ENCODE measurements at regions not wholly inside any gene's neighbourhood (a gene's known extent, or its start where the extent isn't known, plus 50 kb on each side); places are given as distances from the start of the nearest gene placed in this dataset.

GRCh38 chr21:15190837-15191236 is 126.0 kb upstream of the NRIP1 start:
- intact Hi-C loops (cut with DNase I, micrococcal nuclease): no loop called here
- Mint-ChIP-seq H3K27ac (no peak overlapping the region), H3K27me3 (no peaks in the 10 kb centered on the region), H3K4me1 (no peaks in the 10 kb centered on the region), H3K4me3 (no peak overlapping the region), H3K9me3 (ENCODE audit: low read depth) (no peaks in the 10 kb centered on the region), H3K36me3 (ENCODE audit: low read depth) (no peaks in the 10 kb centered on the region)
- no peak for ATAC-seq
- DNase-seq: no peak
- CTCF ChIA-PET: no interaction called here
- POLR2A ChIA-PET: no interaction called here

- Mint-ChIP-seq H3K36me3 (ENCODE audit: low read depth) (no peaks in the 10 kb centered on the region), H3K27ac (no peak overlapping the region), H3K9me3 (ENCODE audit: low read depth) (no peaks in the 10 kb centered on the region), H3K27me3 (no peaks in the 10 kb centered on the region), H3K4me1 (no peaks in the 10 kb centered on the region), H3K4me3 (no peak overlapping the region)
- intact Hi-C loops (cut with DNase I, micrococcal nuclease): no loop called here
- ATAC-seq (no peak), DNase-seq (no peak)
- CTCF ChIA-PET: no interaction called here
- POLR2A ChIA-PET: no interaction called here
Observed at GRCh38 chr21:15191342-15191741, 126.5 kb upstream of the NRIP1 start.

- CTCF ChIA-PET: no interaction called here
- no peak overlapping the region for H3K27ac Mint-ChIP-seq
- intact Hi-C loops (cut with DNase I, micrococcal nuclease): no loop called here
Observed at GRCh38 chr21:15192243-15192642, 127.4 kb upstream of the NRIP1 start.

GRCh38 chr21:15193937-15194336 is 129.1 kb upstream of the NRIP1 start:
- CTCF ChIA-PET: no interaction called here
- Mint-ChIP-seq H3K27ac (no peak overlapping the region), H3K36me3 (ENCODE audit: low read depth) (no peaks in the 10 kb centered on the region), H3K4me3 (no peak overlapping the region), H3K4me1 (no peaks in the 10 kb centered on the region), H3K27me3 (no peaks in the 10 kb centered on the region), H3K9me3 (ENCODE audit: low read depth) (no peaks in the 10 kb centered on the region)
- intact Hi-C loops (cut with DNase I, micrococcal nuclease): no loop called here
- ATAC-seq (no peak), DNase-seq (no peak)
- POLR2A ChIA-PET: no interaction called here

More at GRCh38 chr21:15192243-15192642, 127.4 kb upstream of the NRIP1 start:
- Mint-ChIP-seq H3K4me1 (no peaks in the 10 kb centered on the region), H3K4me3 (no peak overlapping the region), H3K9me3 (ENCODE audit: low read depth) (no peaks in the 10 kb centered on the region), H3K36me3 (ENCODE audit: low read depth) (no peaks in the 10 kb centered on the region), H3K27me3 (no peaks in the 10 kb centered on the region)
- no peak for ATAC-seq
- no peak for DNase-seq
- POLR2A ChIA-PET: no interaction called here

- intact Hi-C loops (cut with DNase I, micrococcal nuclease): no loop called here
- Mint-ChIP-seq H3K9me3 (ENCODE audit: low read depth) (no peaks in the 10 kb centered on the region), H3K27ac (no peak overlapping the region), H3K27me3 (no peaks in the 10 kb centered on the region), H3K4me3 (no peak overlapping the region), H3K36me3 (ENCODE audit: low read depth) (no peaks in the 10 kb centered on the region), H3K4me1 (no peaks in the 10 kb centered on the region)
- ATAC-seq: no peak
- no peak for DNase-seq
- POLR2A ChIA-PET: interaction anchor here (0.6 kb wide), 1 partner anchor 97 kb away, joined by 4 read pairs; no protein-coding TSS in a partner anchor
- CTCF ChIA-PET: interaction anchor here (0.6 kb wide), 1 partner anchor 288 kb away, joined by 4 read pairs; no protein-coding TSS in a partner anchor
Observed at GRCh38 chr21:15195104-15195503, 130.3 kb upstream of the NRIP1 start.

- intact Hi-C loops (cut with DNase I, micrococcal nuclease): no loop called here
- Mint-ChIP-seq H3K27me3 (no peaks in the 10 kb centered on the region), H3K4me1 (no peaks in the 10 kb centered on the region), H3K36me3 (ENCODE audit: low read depth) (no peaks in the 10 kb centered on the region), H3K27ac (no peak overlapping the region), H3K4me3 (no peak overlapping the region), H3K9me3 (ENCODE audit: low read depth) (no peaks in the 10 kb centered on the region)
- DNase-seq (no peak), ATAC-seq (no peak)
- ChIA-PET POLR2A (no interaction called here), CTCF (no interaction called here)
Observed at GRCh38 chr21:15195768-15196167, 131.0 kb upstream of the NRIP1 start.

- POLR2A ChIA-PET: no interaction called here
- intact Hi-C loops (cut with DNase I, micrococcal nuclease): no loop called here
- ATAC-seq (no peak), DNase-seq (no peak)
- Mint-ChIP-seq H3K9me3 (ENCODE audit: low read depth) (no peaks in the 10 kb centered on the region), H3K4me1 (no peaks in the 10 kb centered on the region), H3K36me3 (ENCODE audit: low read depth) (no peaks in the 10 kb centered on the region), H3K27ac (no peak overlapping the region), H3K27me3 (no peaks in the 10 kb centered on the region), H3K4me3 (no peak overlapping the region)
- CTCF ChIA-PET: no interaction called here
Observed at GRCh38 chr21:15197696-15198095, 132.9 kb upstream of the NRIP1 start.

- no peak for DNase-seq
- Mint-ChIP-seq H3K27ac (no peak overlapping the region), H3K9me3 (ENCODE audit: low read depth) (no peaks in the 10 kb centered on the region), H3K36me3 (ENCODE audit: low read depth) (no peaks in the 10 kb centered on the region), H3K27me3 (no peaks in the 10 kb centered on the region), H3K4me3 (no peak overlapping the region), H3K4me1 (no peaks in the 10 kb centered on the region)
- intact Hi-C loops (cut with DNase I, micrococcal nuclease): no loop called here
- no peak for ATAC-seq
- POLR2A ChIA-PET: no interaction called here
- CTCF ChIA-PET: no interaction called here
Observed at GRCh38 chr21:15199414-15200383, 134.9 kb upstream of the NRIP1 start.

- H3K4me1 Mint-ChIP-seq: no peaks in the 10 kb centered on the region
- ChIA-PET POLR2A (no interaction called here), CTCF (no interaction called here)
- no peak overlapping the region for H3K4me3 Mint-ChIP-seq
- no peaks in the 10 kb centered on the region for H3K36me3 Mint-ChIP-seq (ENCODE audit: low read depth)
- H3K27ac Mint-ChIP-seq: no peak overlapping the region
- DNase-seq: no peak
- ATAC-seq: no peak
- no peaks in the 10 kb centered on the region for H3K9me3 Mint-ChIP-seq (ENCODE audit: low read depth)
- peaks cover 5% of the 10 kb centered on the region for H3K27me3 Mint-ChIP-seq
- intact Hi-C loops (cut with DNase I, micrococcal nuclease): no loop called here
Observed at GRCh38 chr21:15203740-15204139, 138.9 kb upstream of the NRIP1 start.

- Mint-ChIP-seq H3K27ac (no peak overlapping the region), H3K4me1 (no peaks in the 10 kb centered on the region), H3K27me3 (peaks cover 5% of the 10 kb centered on the region), H3K36me3 (ENCODE audit: low read depth) (no peaks in the 10 kb centered on the region), H3K4me3 (no peak overlapping the region), H3K9me3 (ENCODE audit: low read depth) (no peaks in the 10 kb centered on the region)
- ChIA-PET CTCF (no interaction called here), POLR2A (no interaction called here)
- no peak for DNase-seq
- no peak for ATAC-seq
- intact Hi-C loops (cut with DNase I, micrococcal nuclease): no loop called here
Observed at GRCh38 chr21:15204140-15204969, 139.6 kb upstream of the NRIP1 start.

GRCh38 chr21:15204970-15205286 is 140.1 kb upstream of the NRIP1 start:
- Mint-ChIP-seq H3K27ac (no peak overlapping the region), H3K4me1 (no peaks in the 10 kb centered on the region), H3K9me3 (ENCODE audit: low read depth) (no peaks in the 10 kb centered on the region), H3K36me3 (ENCODE audit: low read depth) (no peaks in the 10 kb centered on the region), H3K4me3 (no peak overlapping the region), H3K27me3 (peaks cover 5% of the 10 kb centered on the region)
- intact Hi-C loops (cut with DNase I, micrococcal nuclease): no loop called here
- ATAC-seq: no peak
- DNase-seq: no peak
- ChIA-PET POLR2A (no interaction called here), CTCF (no interaction called here)

GRCh38 chr21:15206514-15206913 is 141.7 kb upstream of the NRIP1 start:
- ChIA-PET CTCF (no interaction called here), POLR2A (no interaction called here)
- intact Hi-C loops (cut with DNase I, micrococcal nuclease): no loop called here

More at GRCh38 chr21:15206514-15206913, 141.7 kb upstream of the NRIP1 start:
- Mint-ChIP-seq H3K36me3 (ENCODE audit: low read depth) (no peaks in the 10 kb centered on the region), H3K27ac (no peak overlapping the region), H3K4me3 (no peak overlapping the region), H3K9me3 (ENCODE audit: low read depth) (no peaks in the 10 kb centered on the region), H3K4me1 (no peaks in the 10 kb centered on the region), H3K27me3 (peaks cover 5% of the 10 kb centered on the region)
- ATAC-seq (no peak), DNase-seq (no peak)

Data from activated CD4-positive, alpha-beta T cell treated with anti-CD3 and anti-CD28 coated beads for 36 hours (primary cell).